ENCODE measurements at regions not wholly inside any gene's neighbourhood (a gene's known extent, or its start where the extent isn't known, plus 50 kb on each side); places are given as distances from the start of the nearest gene placed in this dataset.

GRCh38 chr2:220513573-220514288 is 886.3 kb downstream of the SLC4A3 start:
- H3K36me3 Mint-ChIP-seq = no peaks in the 10 kb centered on the region
- DNase-seq (ENCODE audit: low spot score in 2 of 2) = no peak
- ATAC-seq = no peak
- H3K27ac Mint-ChIP-seq = no peak overlapping the region
- H3K9me3 Mint-ChIP-seq = peaks cover 5 to 6% of the 10 kb centered on the region in 2 donors

GRCh38 chr2:220521551-220521950 is 894.1 kb downstream of the SLC4A3 start:
- no peak overlapping the region for H3K27ac Mint-ChIP-seq
- peaks cover 3 to 14% of the 10 kb centered on the region in 2 donors for H3K9me3 Mint-ChIP-seq
- no peaks in the 10 kb centered on the region for H3K36me3 Mint-ChIP-seq
- DNase-seq (ENCODE audit: low spot score in 2 of 2) (no peak), ATAC-seq (no peak)

GRCh38 chr2:220528180-220528675 is 900.8 kb downstream of the SLC4A3 start:
- ATAC-seq = no peak
- Mint-ChIP-seq H3K9me3 (peaks cover 16 to 19% of the 10 kb centered on the region in 2 donors), H3K27ac (no peak overlapping the region), H3K36me3 (no peaks in the 10 kb centered on the region)
- no peak for DNase-seq (ENCODE audit: low spot score in 2 of 2)

- Mint-ChIP-seq H3K9me3 (peaks cover 12 to 20% of the 10 kb centered on the region in 2 donors), H3K27ac (no peak overlapping the region), H3K36me3 (no peaks in the 10 kb centered on the region)
- DNase-seq (ENCODE audit: low spot score in 2 of 2) = no peak
- no peak for ATAC-seq
These were observed 903.8 kb downstream of the SLC4A3 start for GRCh38 chr2:220531216-220531615.

- no peak for DNase-seq (ENCODE audit: low spot score in 2 of 2)
- no peaks in the 10 kb centered on the region for H3K36me3 Mint-ChIP-seq
- H3K27ac Mint-ChIP-seq = no peak overlapping the region
- peak in 1 of 2 donors; percentile 80 for ATAC-seq
- peaks cover 4 to 13% of the 10 kb centered on the region in 2 donors for H3K9me3 Mint-ChIP-seq
These were observed 906.1 kb downstream of the SLC4A3 start for GRCh38 chr2:220533485-220533884.

- Mint-ChIP-seq H3K9me3 (peaks cover 6 to 14% of the 10 kb centered on the region in 2 donors), H3K27ac (no peak overlapping the region), H3K36me3 (no peaks in the 10 kb centered on the region)
- ATAC-seq (no peak), DNase-seq (ENCODE audit: low spot score in 2 of 2) (no peak)
These were observed 912.1 kb downstream of the SLC4A3 start for GRCh38 chr2:220539481-220539880.

GRCh38 chr2:220544049-220544448 is 916.6 kb downstream of the SLC4A3 start:
- DNase-seq (ENCODE audit: low spot score in 2 of 2) (no peak), ATAC-seq (no peak)
- H3K27ac Mint-ChIP-seq = no peak overlapping the region
- H3K36me3 Mint-ChIP-seq = no peaks in the 10 kb centered on the region
- H3K9me3 Mint-ChIP-seq = peaks cover 6 to 14% of the 10 kb centered on the region in 2 donors

GRCh38 chr2:220550995-220551700 is 923.7 kb downstream of the SLC4A3 start:
- DNase-seq (ENCODE audit: low spot score in 2 of 2) = no peak
- Mint-ChIP-seq H3K36me3 (no peaks in the 10 kb centered on the region), H3K27ac (no peak overlapping the region), H3K9me3 (peaks cover 0 to 5% of the 10 kb centered on the region in 2 donors)
- ATAC-seq = no peak

- no peaks in the 10 kb centered on the region for H3K9me3 Mint-ChIP-seq
- no peak for ATAC-seq
- no peak overlapping the region for H3K27ac Mint-ChIP-seq
- H3K36me3 Mint-ChIP-seq = no peaks in the 10 kb centered on the region
- DNase-seq (ENCODE audit: low spot score in 2 of 2) = no peak
These were observed 925.5 kb downstream of the SLC4A3 start for GRCh38 chr2:220552790-220553535.

- Mint-ChIP-seq H3K27ac (no peak overlapping the region), H3K9me3 (peaks cover 0 to 11% of the 10 kb centered on the region in 2 donors), H3K36me3 (no peaks in the 10 kb centered on the region)
- DNase-seq (ENCODE audit: low spot score in 2 of 2) (no peak), ATAC-seq (no peak)
These were observed 928.7 kb downstream of the SLC4A3 start for GRCh38 chr2:220555961-220556630.

GRCh38 chr2:220556658-220557057 is 929.2 kb downstream of the SLC4A3 start:
- no peaks in the 10 kb centered on the region for H3K36me3 Mint-ChIP-seq
- H3K9me3 Mint-ChIP-seq = peaks cover 0 to 11% of the 10 kb centered on the region in 2 donors
- DNase-seq (ENCODE audit: low spot score in 2 of 2) (no peak), ATAC-seq (no peak)
- H3K27ac Mint-ChIP-seq = no peak overlapping the region

GRCh38 chr2:220560192-220560591 is 932.8 kb downstream of the SLC4A3 start:
- peaks cover 0 to 11% of the 10 kb centered on the region in 2 donors for H3K9me3 Mint-ChIP-seq
- H3K36me3 Mint-ChIP-seq = no peaks in the 10 kb centered on the region
- H3K27ac Mint-ChIP-seq = no peak overlapping the region
- ATAC-seq (no peak), DNase-seq (ENCODE audit: low spot score in 2 of 2) (no peak)

GRCh38 chr2:220562375-220563140 is 935.1 kb downstream of the SLC4A3 start:
- DNase-seq (ENCODE audit: low spot score in 2 of 2) = no peak
- Mint-ChIP-seq H3K9me3 (peaks cover 0 to 11% of the 10 kb centered on the region in 2 donors), H3K36me3 (no peaks in the 10 kb centered on the region), H3K27ac (no peak overlapping the region)
- ATAC-seq = no peak

GRCh38 chr2:220568296-220568695 is 940.9 kb downstream of the SLC4A3 start:
- Mint-ChIP-seq H3K9me3 (no peaks in the 10 kb centered on the region), H3K36me3 (no peaks in the 10 kb centered on the region), H3K27ac (no peak overlapping the region)
- ATAC-seq = no peak
- DNase-seq (ENCODE audit: low spot score in 2 of 2) = no peak

- H3K36me3 Mint-ChIP-seq = no peaks in the 10 kb centered on the region
- no peak for ATAC-seq
- H3K9me3 Mint-ChIP-seq = no peaks in the 10 kb centered on the region
- DNase-seq (ENCODE audit: low spot score in 2 of 2) = no peak
- H3K27ac Mint-ChIP-seq = no peak overlapping the region
These were observed 941.9 kb downstream of the SLC4A3 start for GRCh38 chr2:220569112-220569897.

Measured in activated naive CD4-positive, alpha-beta T cell treated with anti-CD3 and anti-CD28 coated beads, Interleukin-2, amount 50 U/mL, for 72 hours (primary cell).